WTC11 (cell line): ENCODE measurements at regions not wholly inside any gene's neighbourhood (a gene's known extent, or its start where the extent isn't known, plus 50 kb on each side); places are given as distances from the start of the nearest gene placed in this dataset.

ENCODE experiments used
- ATAC-seq: fragments of 200-7000 bp; cut with Tn5 transposase; 2 replicates; pipeline ENCODE4 v1.10.0; 2021; ENCODE audit warnings: mild to moderate bottlenecking, moderate library complexity
- CTCF ChIA-PET: fragments of 300-600 bp; sonication (Branson Sonifier 250); formaldehyde crosslinking; loops from one replicate; lab custom pipeline; 2021; ENCODE audit warnings: antibody characterized with exemption; lab: Charles Lee
- POLR2A ChIA-PET: fragments of 350-600 bp; sonication (Branson Sonifier 250); formaldehyde crosslinking; loops from one replicate; lab custom pipeline; 2021; ENCODE audit warnings: antibody characterized with exemption; lab: Charles Lee
- DNase-seq: peaks from one replicate; pipeline ENCODE4 v3.0.0; 2021; ENCODE audit warnings: low spot score
- H3K27ac Mint-ChIP-seq: 2 replicates; pipeline ENCODE4 v1.8.0; 2021; ENCODE audit warnings: mixed read lengths
- H3K27me3 Mint-ChIP-seq: 2 replicates; pipeline ENCODE4 v1.8.0; 2021; ENCODE audit warnings: low read depth, mild to moderate bottlenecking, moderate library complexity, mixed read lengths
- H3K36me3 Mint-ChIP-seq: 2 replicates; pipeline ENCODE4 v1.8.0; 2021; ENCODE audit warnings: mixed read lengths
- H3K4me1 Mint-ChIP-seq: 2 replicates; pipeline ENCODE4 v1.8.0; 2022; ENCODE audit warnings: mixed read lengths
- H3K4me3 Mint-ChIP-seq: 2 replicates; pipeline ENCODE4 v1.8.0; 2021; ENCODE audit warnings: mild to moderate bottlenecking, moderate library complexity, mixed read lengths
- H3K9me3 Mint-ChIP-seq: 2 replicates; pipeline ENCODE4 v1.8.0; 2021; ENCODE audit warnings: mixed read lengths
- CBFB ChIP-seq: sonication (generic); formaldehyde crosslinking; IDR thresholded peaks from 2 replicates; pipeline ENCODE4 v1.8.1; 2022; ENCODE audit warnings: mild to moderate bottlenecking, low read depth, missing genetic modification reagents
- EMX1 ChIP-seq: fragments of 250-450 bp; sonication (Bioruptor Pico); IDR thresholded peaks from 2 replicates; pipeline ENCODE4 v1.8.0; 2021; ENCODE audit warnings: mild to moderate bottlenecking
- KAT7 ChIP-seq: sonication (generic); formaldehyde crosslinking; IDR thresholded peaks from 2 replicates; pipeline ENCODE4 v1.8.1; 2023; ENCODE audit warnings: missing genetic modification reagents, mild to moderate bottlenecking, borderline replicate concordance
- NR2C2 ChIP-seq: sonication (generic); formaldehyde crosslinking; IDR thresholded peaks from 2 replicates; pipeline ENCODE4 v1.8.0; 2022; ENCODE audit warnings: mild to moderate bottlenecking, missing genetic modification reagents
- NR3C1 ChIP-seq: sonication (generic); formaldehyde crosslinking; conservative IDR thresholded peaks from 2 replicates; pipeline ENCODE4 v1.8.1; 2023; ENCODE audit warnings: low read depth, mild to moderate bottlenecking, missing genetic modification reagents
- OVOL2 ChIP-seq: fragments of 250-450 bp; sonication (Bioruptor Pico); IDR thresholded peaks from 2 replicates; pipeline ENCODE4 v1.9.0; 2021; ENCODE audit warnings: mild to moderate bottlenecking, borderline replicate concordance
- PRRX2 ChIP-seq: fragments of 250-450 bp; sonication (Bioruptor Pico); IDR thresholded peaks from 2 replicates; pipeline ENCODE4 v1.8.0; 2021; ENCODE audit warnings: mild to moderate bottlenecking
- RELA ChIP-seq: sonication (generic); formaldehyde crosslinking; IDR thresholded peaks from 2 replicates; pipeline ENCODE4 v1.8.1; 2022; ENCODE audit warnings: missing genetic modification reagents, mild to moderate bottlenecking, borderline replicate concordance
- TCF7 ChIP-seq: sonication (generic); formaldehyde crosslinking; IDR thresholded peaks from 2 replicates; pipeline ENCODE4 v1.8.0; 2022; ENCODE audit warnings: mild to moderate bottlenecking, low read depth, missing genetic modification reagents, moderate library complexity
- ZNF138 ChIP-seq: sonication (generic); formaldehyde crosslinking; conservative IDR thresholded peaks from 2 replicates; pipeline ENCODE4 v1.8.1; 2022; ENCODE audit warnings: mild to moderate bottlenecking, moderate library complexity, missing genetic modification reagents
- ZNF396 ChIP-seq: fragments of 250-450 bp; sonication (Bioruptor Pico); IDR thresholded peaks from 2 replicates; pipeline ENCODE4 v1.8.0; 2021; ENCODE audit warnings: mild to moderate bottlenecking, moderate library complexity, borderline replicate concordance
- TF ChIP-seq, protein P1 (sequence below): fragments of 250-450 bp; sonication (Bioruptor Pico); IDR thresholded peaks from 2 replicates; pipeline ENCODE4 v1.9.0; 2021; ENCODE audit warnings: moderate library complexity, mild to moderate bottlenecking, inconsistent platforms, borderline replicate concordance
- TF ChIP-seq, protein P2 (sequence below): sonication (generic); formaldehyde crosslinking; IDR thresholded peaks from 2 replicates; pipeline ENCODE4 v1.8.1; 2023; ENCODE audit warnings: mild to moderate bottlenecking, missing genetic modification reagents
- TF ChIP-seq, protein P3 (sequence below): sonication (generic); formaldehyde crosslinking; IDR thresholded peaks from 2 replicates; pipeline ENCODE4 v1.8.1; 2022; ENCODE audit warnings: missing genetic modification reagents, borderline replicate concordance
- TF ChIP-seq, protein P4 (sequence below): sonication (generic); formaldehyde crosslinking; IDR thresholded peaks from 2 replicates; pipeline ENCODE4 v1.8.0; 2022; ENCODE audit warnings: missing genetic modification reagents
- TF ChIP-seq, protein P5 (sequence below): sonication (generic); formaldehyde crosslinking; IDR thresholded peaks from 2 replicates; pipeline ENCODE4 v1.8.1; 2023; ENCODE audit warnings: mild to moderate bottlenecking, missing genetic modification reagents, moderate library complexity
- TF ChIP-seq, protein P6 (sequence below): sonication (generic); formaldehyde crosslinking; IDR thresholded peaks from 2 replicates; pipeline ENCODE4 v1.8.0; 2023; ENCODE audit warnings: missing genetic modification reagents, mild to moderate bottlenecking, borderline replicate concordance
- TF ChIP-seq, protein P7 (sequence below): sonication (generic); formaldehyde crosslinking; IDR thresholded peaks from 2 replicates; pipeline ENCODE4 v1.8.1; 2023; ENCODE audit warnings: mild to moderate bottlenecking, moderate library complexity, missing genetic modification reagents

DNA sequence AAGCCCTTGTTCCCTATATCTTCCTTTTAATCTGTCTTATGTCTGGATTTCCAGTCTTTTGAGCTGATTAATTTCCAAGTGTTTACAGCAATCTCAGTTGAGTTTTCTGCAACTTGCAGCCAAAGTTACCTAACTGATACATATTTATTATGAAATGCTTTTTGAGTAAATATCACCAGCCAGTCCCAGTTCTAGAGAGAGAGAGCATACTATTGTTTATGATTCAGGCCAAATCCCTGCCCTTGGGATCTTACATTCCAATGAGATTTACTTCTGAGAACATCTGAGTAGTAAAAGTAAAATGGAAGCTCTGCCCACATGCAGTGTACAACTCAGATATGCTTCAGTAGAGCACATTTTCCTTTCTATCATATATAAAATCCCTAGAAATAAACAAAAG, 661.7 kb downstream of the KCTD16 start:
- H3K9me3 Mint-ChIP-seq, result peaks cover 4% of the 10 kb centered on the region; the same call in 1 of the 2 replicates
- no peak for DNase-seq
- TF ChIP-seq EMX1 (CRISPR knock-in tag) (no peak), RELA (no peak)
- TF ChIP-seq, protein P1, sequence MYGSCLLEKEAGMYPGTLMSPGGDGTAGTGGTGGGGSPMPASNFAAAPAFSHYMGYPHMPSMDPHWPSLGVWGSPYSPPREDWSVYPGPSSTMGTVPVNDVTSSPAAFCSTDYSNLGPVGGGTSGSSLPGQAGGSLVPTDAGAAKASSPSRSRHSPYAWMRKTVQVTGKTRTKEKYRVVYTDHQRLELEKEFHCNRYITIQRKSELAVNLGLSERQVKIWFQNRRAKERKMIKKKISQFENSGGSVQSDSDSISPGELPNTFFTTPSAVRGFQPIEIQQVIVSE (CRISPR knock-in tag), result no peak
- no peak overlapping the region for H3K4me3 Mint-ChIP-seq
- H3K36me3 Mint-ChIP-seq, result no peaks in the 10 kb centered on the region
- ChIA-PET POLR2A (no interaction called here), CTCF (no interaction called here)
- no peak overlapping the region for H3K27ac Mint-ChIP-seq
- H3K4me1 Mint-ChIP-seq, result no peaks in the 10 kb centered on the region
- no peak for ATAC-seq
- H3K27me3 Mint-ChIP-seq, result no peaks in the 10 kb centered on the region

DNA sequence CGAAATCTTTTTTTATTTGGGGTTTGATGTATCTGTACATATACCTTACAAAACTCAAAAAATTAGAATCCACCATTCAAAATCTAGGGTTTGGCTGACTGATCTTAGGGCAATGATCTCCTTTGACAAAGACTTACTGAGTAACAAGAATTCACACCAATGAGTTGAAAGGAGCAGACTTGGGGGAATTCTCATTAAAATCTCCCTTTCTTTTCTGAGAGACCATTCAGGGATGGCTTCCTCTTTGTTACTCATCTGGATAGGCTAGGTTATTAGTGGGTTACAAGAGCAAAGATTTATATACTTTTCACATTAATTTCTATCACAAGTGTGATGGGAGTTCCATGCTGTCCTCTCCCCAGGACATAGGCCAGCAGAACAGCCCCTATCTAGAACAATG, 661.0 kb downstream of the KCTD16 start:
- no peak for TF ChIP-seq EMX1 (CRISPR knock-in tag)
- no peak for TF ChIP-seq NR3C1
- no peak for TF ChIP-seq CBFB (CRISPR knock-in tag)
- TF ChIP-seq TCF7 (CRISPR knock-in tag), result no peak
- TF ChIP-seq KAT7 (CRISPR knock-in tag), result no peak
- no peak overlapping the region for H3K4me3 Mint-ChIP-seq
- peaks cover 4% of the 10 kb centered on the region; the same call in 1 of the 2 replicates for H3K9me3 Mint-ChIP-seq
- H3K4me1 Mint-ChIP-seq, result no peaks in the 10 kb centered on the region
- no peak overlapping the region for H3K27ac Mint-ChIP-seq
- no peak for ATAC-seq
- ChIA-PET CTCF (no interaction called here), POLR2A (no interaction called here)
- H3K36me3 Mint-ChIP-seq, result no peaks in the 10 kb centered on the region
- H3K27me3 Mint-ChIP-seq, result no peaks in the 10 kb centered on the region
- DNase-seq, result no peak

DNA sequence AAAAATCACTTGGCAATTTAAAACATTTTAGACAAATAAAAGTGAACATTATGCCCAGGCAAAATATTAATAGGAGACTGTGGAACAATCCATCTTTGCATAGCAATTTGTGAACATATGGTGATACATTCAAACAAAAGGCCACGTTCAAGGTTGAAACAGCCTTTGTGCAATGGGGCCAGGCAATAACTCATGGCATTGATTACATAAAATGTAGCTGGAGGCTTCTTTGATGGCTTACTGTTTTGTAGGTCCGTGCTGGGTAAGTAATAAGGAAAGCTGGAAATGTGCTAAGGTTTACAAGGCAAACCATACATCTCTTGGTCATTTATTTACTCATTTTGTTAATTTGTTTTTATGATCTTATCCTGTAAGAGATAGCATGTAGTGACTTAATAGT, 651.8 kb downstream of the KCTD16 start:
- POLR2A ChIA-PET, result no interaction called here
- no peaks in the 10 kb centered on the region for H3K27me3 Mint-ChIP-seq
- CTCF ChIA-PET, result no interaction called here
- H3K4me3 Mint-ChIP-seq, result no peak overlapping the region
- ATAC-seq, result no peak
- no peaks in the 10 kb centered on the region for H3K36me3 Mint-ChIP-seq
- no peaks in the 10 kb centered on the region for H3K4me1 Mint-ChIP-seq
- peaks cover 1% of the 10 kb centered on the region; the same call in 1 of the 2 replicates for H3K9me3 Mint-ChIP-seq
- DNase-seq, result no peak
- no peak overlapping the region for H3K27ac Mint-ChIP-seq
- TF ChIP-seq, protein P2, sequence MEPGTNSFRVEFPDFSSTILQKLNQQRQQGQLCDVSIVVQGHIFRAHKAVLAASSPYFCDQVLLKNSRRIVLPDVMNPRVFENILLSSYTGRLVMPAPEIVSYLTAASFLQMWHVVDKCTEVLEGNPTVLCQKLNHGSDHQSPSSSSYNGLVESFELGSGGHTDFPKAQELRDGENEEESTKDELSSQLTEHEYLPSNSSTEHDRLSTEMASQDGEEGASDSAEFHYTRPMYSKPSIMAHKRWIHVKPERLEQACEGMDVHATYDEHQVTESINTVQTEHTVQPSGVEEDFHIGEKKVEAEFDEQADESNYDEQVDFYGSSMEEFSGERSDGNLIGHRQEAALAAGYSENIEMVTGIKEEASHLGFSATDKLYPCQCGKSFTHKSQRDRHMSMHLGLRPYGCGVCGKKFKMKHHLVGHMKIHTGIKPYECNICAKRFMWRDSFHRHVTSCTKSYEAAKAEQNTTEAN (CRISPR knock-in tag), result no peak
- TF ChIP-seq NR3C1, result no peak
- TF ChIP-seq OVOL2 (CRISPR knock-in tag), result no peak
- TF ChIP-seq ZNF396, result no peak
- TF ChIP-seq, protein P3, sequence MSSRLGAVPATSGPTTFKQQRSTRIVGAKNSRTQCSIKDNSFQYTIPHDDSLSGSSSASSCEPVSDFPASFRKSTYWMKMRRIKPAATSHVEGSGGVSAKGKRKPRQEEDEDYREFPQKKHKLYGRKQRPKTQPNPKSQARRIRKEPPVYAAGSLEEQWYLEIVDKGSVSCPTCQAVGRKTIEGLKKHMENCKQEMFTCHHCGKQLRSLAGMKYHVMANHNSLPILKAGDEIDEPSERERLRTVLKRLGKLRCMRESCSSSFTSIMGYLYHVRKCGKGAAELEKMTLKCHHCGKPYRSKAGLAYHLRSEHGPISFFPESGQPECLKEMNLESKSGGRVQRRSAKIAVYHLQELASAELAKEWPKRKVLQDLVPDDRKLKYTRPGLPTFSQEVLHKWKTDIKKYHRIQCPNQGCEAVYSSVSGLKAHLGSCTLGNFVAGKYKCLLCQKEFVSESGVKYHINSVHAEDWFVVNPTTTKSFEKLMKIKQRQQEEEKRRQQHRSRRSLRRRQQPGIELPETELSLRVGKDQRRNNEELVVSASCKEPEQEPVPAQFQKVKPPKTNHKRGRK (CRISPR knock-in tag), result no peak
- TF ChIP-seq, protein P4, sequence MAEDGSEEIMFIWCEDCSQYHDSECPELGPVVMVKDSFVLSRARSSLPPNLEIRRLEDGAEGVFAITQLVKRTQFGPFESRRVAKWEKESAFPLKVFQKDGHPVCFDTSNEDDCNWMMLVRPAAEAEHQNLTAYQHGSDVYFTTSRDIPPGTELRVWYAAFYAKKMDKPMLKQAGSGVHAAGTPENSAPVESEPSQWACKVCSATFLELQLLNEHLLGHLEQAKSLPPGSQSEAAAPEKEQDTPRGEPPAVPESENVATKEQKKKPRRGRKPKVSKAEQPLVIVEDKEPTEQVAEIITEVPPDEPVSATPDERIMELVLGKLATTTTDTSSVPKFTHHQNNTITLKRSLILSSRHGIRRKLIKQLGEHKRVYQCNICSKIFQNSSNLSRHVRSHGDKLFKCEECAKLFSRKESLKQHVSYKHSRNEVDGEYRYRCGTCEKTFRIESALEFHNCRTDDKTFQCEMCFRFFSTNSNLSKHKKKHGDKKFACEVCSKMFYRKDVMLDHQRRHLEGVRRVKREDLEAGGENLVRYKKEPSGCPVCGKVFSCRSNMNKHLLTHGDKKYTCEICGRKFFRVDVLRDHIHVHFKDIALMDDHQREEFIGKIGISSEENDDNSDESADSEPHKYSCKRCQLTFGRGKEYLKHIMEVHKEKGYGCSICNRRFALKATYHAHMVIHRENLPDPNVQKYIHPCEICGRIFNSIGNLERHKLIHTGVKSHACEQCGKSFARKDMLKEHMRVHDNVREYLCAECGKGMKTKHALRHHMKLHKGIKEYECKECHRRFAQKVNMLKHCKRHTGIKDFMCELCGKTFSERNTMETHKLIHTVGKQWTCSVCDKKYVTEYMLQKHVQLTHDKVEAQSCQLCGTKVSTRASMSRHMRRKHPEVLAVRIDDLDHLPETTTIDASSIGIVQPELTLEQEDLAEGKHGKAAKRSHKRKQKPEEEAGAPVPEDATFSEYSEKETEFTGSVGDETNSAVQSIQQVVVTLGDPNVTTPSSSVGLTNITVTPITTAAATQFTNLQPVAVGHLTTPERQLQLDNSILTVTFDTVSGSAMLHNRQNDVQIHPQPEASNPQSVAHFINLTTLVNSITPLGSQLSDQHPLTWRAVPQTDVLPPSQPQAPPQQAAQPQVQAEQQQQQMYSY (CRISPR knock-in tag), result no peak
- no peak for TF ChIP-seq ZNF138 (CRISPR knock-in tag)
- TF ChIP-seq NR2C2 (CRISPR knock-in tag), result no peak
- no peak for TF ChIP-seq PRRX2 (CRISPR knock-in tag)
- TF ChIP-seq, protein P5, sequence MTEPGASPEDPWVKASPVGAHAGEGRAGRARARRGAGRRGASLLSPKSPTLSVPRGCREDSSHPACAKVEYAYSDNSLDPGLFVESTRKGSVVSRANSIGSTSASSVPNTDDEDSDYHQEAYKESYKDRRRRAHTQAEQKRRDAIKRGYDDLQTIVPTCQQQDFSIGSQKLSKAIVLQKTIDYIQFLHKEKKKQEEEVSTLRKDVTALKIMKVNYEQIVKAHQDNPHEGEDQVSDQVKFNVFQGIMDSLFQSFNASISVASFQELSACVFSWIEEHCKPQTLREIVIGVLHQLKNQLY (CRISPR knock-in tag), result no peak
- TF ChIP-seq, protein P6, sequence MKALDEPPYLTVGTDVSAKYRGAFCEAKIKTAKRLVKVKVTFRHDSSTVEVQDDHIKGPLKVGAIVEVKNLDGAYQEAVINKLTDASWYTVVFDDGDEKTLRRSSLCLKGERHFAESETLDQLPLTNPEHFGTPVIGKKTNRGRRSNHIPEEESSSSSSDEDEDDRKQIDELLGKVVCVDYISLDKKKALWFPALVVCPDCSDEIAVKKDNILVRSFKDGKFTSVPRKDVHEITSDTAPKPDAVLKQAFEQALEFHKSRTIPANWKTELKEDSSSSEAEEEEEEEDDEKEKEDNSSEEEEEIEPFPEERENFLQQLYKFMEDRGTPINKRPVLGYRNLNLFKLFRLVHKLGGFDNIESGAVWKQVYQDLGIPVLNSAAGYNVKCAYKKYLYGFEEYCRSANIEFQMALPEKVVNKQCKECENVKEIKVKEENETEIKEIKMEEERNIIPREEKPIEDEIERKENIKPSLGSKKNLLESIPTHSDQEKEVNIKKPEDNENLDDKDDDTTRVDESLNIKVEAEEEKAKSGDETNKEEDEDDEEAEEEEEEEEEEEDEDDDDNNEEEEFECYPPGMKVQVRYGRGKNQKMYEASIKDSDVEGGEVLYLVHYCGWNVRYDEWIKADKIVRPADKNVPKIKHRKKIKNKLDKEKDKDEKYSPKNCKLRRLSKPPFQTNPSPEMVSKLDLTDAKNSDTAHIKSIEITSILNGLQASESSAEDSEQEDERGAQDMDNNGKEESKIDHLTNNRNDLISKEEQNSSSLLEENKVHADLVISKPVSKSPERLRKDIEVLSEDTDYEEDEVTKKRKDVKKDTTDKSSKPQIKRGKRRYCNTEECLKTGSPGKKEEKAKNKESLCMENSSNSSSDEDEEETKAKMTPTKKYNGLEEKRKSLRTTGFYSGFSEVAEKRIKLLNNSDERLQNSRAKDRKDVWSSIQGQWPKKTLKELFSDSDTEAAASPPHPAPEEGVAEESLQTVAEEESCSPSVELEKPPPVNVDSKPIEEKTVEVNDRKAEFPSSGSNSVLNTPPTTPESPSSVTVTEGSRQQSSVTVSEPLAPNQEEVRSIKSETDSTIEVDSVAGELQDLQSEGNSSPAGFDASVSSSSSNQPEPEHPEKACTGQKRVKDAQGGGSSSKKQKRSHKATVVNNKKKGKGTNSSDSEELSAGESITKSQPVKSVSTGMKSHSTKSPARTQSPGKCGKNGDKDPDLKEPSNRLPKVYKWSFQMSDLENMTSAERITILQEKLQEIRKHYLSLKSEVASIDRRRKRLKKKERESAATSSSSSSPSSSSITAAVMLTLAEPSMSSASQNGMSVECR (CRISPR knock-in tag), result no peak
- TF ChIP-seq, protein P7, sequence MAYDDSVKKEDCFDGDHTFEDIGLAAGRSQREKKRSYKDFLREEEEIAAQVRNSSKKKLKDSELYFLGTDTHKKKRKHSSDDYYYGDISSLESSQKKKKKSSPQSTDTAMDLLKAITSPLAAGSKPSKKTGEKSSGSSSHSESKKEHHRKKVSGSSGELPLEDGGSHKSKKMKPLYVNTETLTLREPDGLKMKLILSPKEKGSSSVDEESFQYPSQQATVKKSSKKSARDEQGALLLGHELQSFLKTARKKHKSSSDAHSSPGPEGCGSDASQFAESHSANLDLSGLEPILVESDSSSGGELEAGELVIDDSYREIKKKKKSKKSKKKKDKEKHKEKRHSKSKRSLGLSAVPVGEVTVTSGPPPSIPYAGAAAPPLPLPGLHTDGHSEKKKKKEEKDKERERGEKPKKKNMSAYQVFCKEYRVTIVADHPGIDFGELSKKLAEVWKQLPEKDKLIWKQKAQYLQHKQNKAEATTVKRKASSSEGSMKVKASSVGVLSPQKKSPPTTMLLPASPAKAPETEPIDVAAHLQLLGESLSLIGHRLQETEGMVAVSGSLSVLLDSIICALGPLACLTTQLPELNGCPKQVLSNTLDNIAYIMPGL (CRISPR knock-in tag), result no peak
